HFFc6 (cell line): ENCODE measurements at regions not wholly inside any gene's neighbourhood (a gene's known extent, or its start where the extent isn't known, plus 50 kb on each side); places are given as distances from the start of the nearest gene placed in this dataset.
A peak's percentile ranks its signal among the peaks of the same experiment; 100 is the strongest.

Experiments used
- DNase-seq: peaks from one replicate; pipeline ENCODE4 v3.0.0-alpha.2; 2018
- H3K27ac Mint-ChIP-seq: 2 replicates; pipeline ENCODE4 v1.8.0; 2020; ENCODE audit warnings: mild to moderate bottlenecking, mixed read lengths
- H3K27me3 Mint-ChIP-seq: 2 replicates; pipeline ENCODE4 v1.8.0; 2021; ENCODE audit warnings: mild to moderate bottlenecking, moderate library complexity, mixed read lengths; ENCODE audit not compliant: insufficient read depth
- H3K36me3 Mint-ChIP-seq: 2 replicates; pipeline ENCODE4 v1.8.0; 2021; ENCODE audit warnings: low read depth, mixed read lengths
- H3K4me1 Mint-ChIP-seq: 2 replicates; pipeline ENCODE4 v1.8.0; 2020; ENCODE audit warnings: low read depth, mixed read lengths
- H3K4me3 Mint-ChIP-seq: 2 replicates; pipeline ENCODE4 v1.8.0; 2020; ENCODE audit warnings: mild to moderate bottlenecking, moderate library complexity, mixed read lengths
- H3K9me3 Mint-ChIP-seq: 2 replicates; pipeline ENCODE4 v1.8.0; 2020; ENCODE audit warnings: mild to moderate bottlenecking, mixed read lengths
- CTCF ChIP-seq: fragments of 200-600 bp; sonication (generic); IDR thresholded peaks from 2 replicates; pipeline ENCODE4 v1.5.0; 2021; ENCODE audit warnings: antibody characterized with exemption, mild to moderate bottlenecking

- Mint-ChIP-seq H3K9me3 (no peaks in the 10 kb centered on the region), H3K4me1 (no peaks in the 10 kb centered on the region), H3K36me3 (no peaks in the 10 kb centered on the region), H3K4me3 (no peak overlapping the region), H3K27me3 (peaks cover 44% of the 10 kb centered on the region), H3K27ac (no peak overlapping the region)
- TF ChIP-seq CTCF, result no peak
- DNase-seq, result no peak
These were observed 142.3 kb downstream of the IRF8 start for GRCh38 chr16:86041215-86041614.

DNA sequence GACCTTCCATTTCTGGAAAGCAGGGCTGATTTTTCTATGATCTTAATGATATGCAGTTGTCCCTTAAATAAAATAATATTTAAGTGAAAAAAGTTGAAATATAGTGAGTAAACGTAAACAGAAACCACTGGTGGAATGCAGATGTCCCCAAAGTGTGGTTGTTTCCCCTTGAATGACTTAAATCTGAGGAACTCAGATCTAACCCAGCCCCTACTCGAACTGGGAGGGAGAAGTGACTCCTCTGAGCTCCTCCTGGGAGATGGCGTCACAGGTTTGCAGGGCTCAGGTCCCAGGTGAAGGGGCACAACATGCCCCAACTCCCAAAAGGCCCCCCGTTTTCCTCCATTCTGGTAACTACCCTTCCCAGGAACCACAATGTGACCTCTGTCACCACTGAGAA, 142.8 kb downstream of the IRF8 start:
- Mint-ChIP-seq H3K4me1 (no peaks in the 10 kb centered on the region), H3K27ac (no peak overlapping the region), H3K4me3 (no peak overlapping the region), H3K27me3 (peaks cover 50% of the 10 kb centered on the region), H3K9me3 (no peaks in the 10 kb centered on the region), H3K36me3 (no peaks in the 10 kb centered on the region)
- no peak for DNase-seq
- no peak for TF ChIP-seq CTCF

GRCh38 chr16:86042393-86042792, 143.4 kb downstream of the IRF8 start:
- DNase-seq, result no peak
- H3K27ac Mint-ChIP-seq, result no peak overlapping the region
- H3K9me3 Mint-ChIP-seq, result no peaks in the 10 kb centered on the region
- no peak overlapping the region for H3K4me3 Mint-ChIP-seq
- no peaks in the 10 kb centered on the region for H3K36me3 Mint-ChIP-seq
- H3K4me1 Mint-ChIP-seq, result no peaks in the 10 kb centered on the region
- peaks cover 55% of the 10 kb centered on the region for H3K27me3 Mint-ChIP-seq
- TF ChIP-seq CTCF, result no peak

GRCh38 chr16:86042996-86043725, 144.2 kb downstream of the IRF8 start:
- no peaks in the 10 kb centered on the region for H3K36me3 Mint-ChIP-seq
- H3K27me3 Mint-ChIP-seq, result peaks cover 54% of the 10 kb centered on the region
- no peak overlapping the region for H3K4me3 Mint-ChIP-seq
- no peak overlapping the region for H3K27ac Mint-ChIP-seq
- TF ChIP-seq CTCF, result no peak
- no peak for DNase-seq
- H3K9me3 Mint-ChIP-seq, result no peaks in the 10 kb centered on the region
- H3K4me1 Mint-ChIP-seq, result no peaks in the 10 kb centered on the region

DNA sequence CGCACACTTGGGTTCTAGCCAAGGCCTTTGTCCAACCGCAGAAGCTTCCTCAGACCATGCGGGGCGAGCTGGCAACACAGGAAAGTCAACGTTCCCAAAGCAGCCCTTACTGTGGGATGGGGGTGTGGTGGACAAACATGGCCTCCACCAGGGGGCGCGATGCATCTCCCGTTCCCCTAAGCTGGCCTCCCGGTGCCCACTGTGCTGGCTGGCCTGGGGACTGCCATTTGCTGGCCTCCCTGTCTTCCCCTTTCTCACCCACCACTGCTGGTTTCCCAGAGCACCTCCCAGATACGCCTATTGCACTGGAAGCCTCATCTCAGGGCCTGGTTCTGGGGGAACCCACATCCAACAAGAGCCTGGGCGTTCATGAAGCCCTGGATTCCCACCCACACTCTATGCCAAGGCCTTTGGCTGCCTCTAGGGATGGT, 145.3 kb downstream of the IRF8 start:
- no peak overlapping the region for H3K4me3 Mint-ChIP-seq
- H3K4me1 Mint-ChIP-seq, result no peaks in the 10 kb centered on the region
- no peaks in the 10 kb centered on the region for H3K36me3 Mint-ChIP-seq
- DNase-seq, result peak; percentile 15
- H3K27me3 Mint-ChIP-seq, result peaks cover 56% of the 10 kb centered on the region
- TF ChIP-seq CTCF, result peak; percentile 87
- no peaks in the 10 kb centered on the region for H3K9me3 Mint-ChIP-seq
- H3K27ac Mint-ChIP-seq, result no peak overlapping the region
